OCI-LY3 (cell line): ENCODE measurements at regions not wholly inside any gene's neighbourhood (a gene's known extent, or its start where the extent isn't known, plus 50 kb on each side); places are given as distances from the start of the nearest gene placed in this dataset.
"Not testable (repeated sequence)": the region's sequence is repeated elsewhere in the genome, so short reads cannot be mapped to it uniquely, and the experiment has no call there.

ENCODE experiments used
- H2AFZ ChIP-seq: fragments of 200-600, 300-600 bp; shearing (Covaris generic); 2 replicates; pipeline ENCODE4 v1.6.0; 2014; ENCODE audit warnings: antibody characterized with exemption, low read depth, low read length
- H3K27ac ChIP-seq: fragments of 200-600, 300-600 bp; sonication (generic); 2 replicates; pipeline ENCODE4 v1.5.1; 2014; ENCODE audit warnings: mild to moderate bottlenecking, low read length, moderate library complexity, mixed read lengths
- H3K27me3 ChIP-seq: fragments of 200-600, 300-600 bp; sonication (generic); 2 replicates; pipeline ENCODE4 v1.6.1; 2014; ENCODE audit warnings: low read depth, low read length, mixed read lengths
- H3K36me3 ChIP-seq: fragments of 200-600, 300-600 bp; sonication (generic); replicated peaks from 2 replicates; pipeline ENCODE3; 2014; ENCODE audit warnings: low read depth, low read length, mixed read lengths
- H3K4me1 ChIP-seq: fragments of 300-600, 200-600 bp; sonication (generic); 2 replicates; pipeline ENCODE4 v1.6.1; 2014; ENCODE audit warnings: low read length, mixed read lengths
- H3K4me2 ChIP-seq: fragments of 200-600, 300-600 bp; sonication (generic); 2 replicates; pipeline ENCODE4 v1.6.1; 2014; ENCODE audit warnings: low read length, mixed read lengths
- H3K4me3 ChIP-seq: fragments of 300-600, 200-600 bp; sonication (generic); 2 replicates; pipeline ENCODE4 v1.5.1; 2014; ENCODE audit warnings: antibody characterized with exemption, mild to moderate bottlenecking, low read length, moderate library complexity
- H3K79me2 ChIP-seq: fragments of 300-600, 200-600 bp; shearing (Covaris generic); 2 replicates; pipeline ENCODE4 v1.6.1; 2014; ENCODE audit warnings: mild to moderate bottlenecking, low read length, mixed read lengths
- H3K9ac ChIP-seq: fragments of 300-600, 200-600 bp; shearing (Covaris generic); 2 replicates; pipeline ENCODE4 v1.6.0; 2014; ENCODE audit warnings: mild to moderate bottlenecking, low read length, moderate library complexity
- H3K9me3 ChIP-seq: fragments of 200-600, 300-600 bp; shearing (Covaris generic); 2 replicates; pipeline ENCODE4 v1.6.1; 2014; ENCODE audit warnings: low read length, mixed read lengths; ENCODE audit not compliant: insufficient read depth
- H4K20me1 ChIP-seq: fragments of 200-600, 300-600 bp; sonication (generic); 2 replicates; pipeline ENCODE4 v1.6.1; 2016; ENCODE audit warnings: low read length, mixed read lengths; ENCODE audit not compliant: insufficient read depth
- CTCF ChIP-seq: fragments of 200-600, 300-600 bp; sonication (generic); IDR thresholded peaks from 2 replicates; pipeline ENCODE4 v1.5.1; 2014; ENCODE audit warnings: antibody characterized with exemption, low read length, low read depth
- EZH2phosphoT487 ChIP-seq: fragments of 200-600 bp; shearing (Covaris generic); IDR thresholded peaks from 2 replicates; pipeline ENCODE4 v1.6.1; 2018; ENCODE audit warnings: antibody characterized with exemption, mixed run types, low read depth

DNA sequence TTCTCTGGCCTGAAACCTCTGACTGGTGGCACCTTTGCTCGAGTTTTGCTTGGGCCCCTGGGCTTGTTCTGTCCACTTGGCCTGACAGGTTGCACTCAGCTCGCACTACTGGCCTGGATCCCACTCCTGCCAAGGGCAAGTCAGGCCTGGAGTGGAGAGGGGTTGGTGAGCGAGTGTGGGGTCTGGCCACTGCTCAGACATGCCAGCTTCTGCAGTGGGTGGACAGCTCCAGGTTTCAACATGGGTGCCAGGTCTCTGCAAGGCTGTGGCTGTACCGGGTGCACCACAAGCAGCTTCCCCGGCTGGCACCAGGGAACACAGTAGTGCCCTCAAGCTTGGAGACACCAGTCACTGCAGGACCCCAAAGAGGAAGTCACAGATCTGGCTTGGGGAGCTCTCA is 91.6 kb upstream of the CXorf51A start:
- no peak for TF ChIP-seq CTCF
- TF ChIP-seq EZH2phosphoT487, result no peak
- Histone ChIP-seq H3K27me3 (no peaks in the 10 kb centered on the region), H3K4me3 (no peak overlapping the region), H3K4me1 (no peaks in the 10 kb centered on the region), H4K20me1 (no peaks in the 10 kb centered on the region), H3K36me3 (no peaks in the 10 kb centered on the region), H3K79me2 (no peaks in the 10 kb centered on the region), H2AFZ (no peak overlapping the region), H3K9ac (no peak overlapping the region), H3K27ac (no peak overlapping the region), H3K9me3 (no peaks in the 10 kb centered on the region), H3K4me2 (no peak overlapping the region)

- H3K27ac ChIP-seq, result no peak overlapping the region
- no peak overlapping the region for H2AFZ ChIP-seq
- H3K9me3 ChIP-seq, result no peaks in the 10 kb centered on the region
- no peaks in the 10 kb centered on the region for H3K79me2 ChIP-seq
- no peak overlapping the region for H3K9ac ChIP-seq
- no peak overlapping the region for H3K4me3 ChIP-seq
- TF ChIP-seq CTCF, result no peak
- TF ChIP-seq EZH2phosphoT487, result no peak
- no peaks in the 10 kb centered on the region for H3K4me1 ChIP-seq
- no peaks in the 10 kb centered on the region for H4K20me1 ChIP-seq
- no peaks in the 10 kb centered on the region for H3K36me3 ChIP-seq
- H3K4me2 ChIP-seq, result no peak overlapping the region
- no peaks in the 10 kb centered on the region for H3K27me3 ChIP-seq
These were observed 72.5 kb upstream of the CXorf51A start for GRCh38 chrX:146887020-146887419.

DNA sequence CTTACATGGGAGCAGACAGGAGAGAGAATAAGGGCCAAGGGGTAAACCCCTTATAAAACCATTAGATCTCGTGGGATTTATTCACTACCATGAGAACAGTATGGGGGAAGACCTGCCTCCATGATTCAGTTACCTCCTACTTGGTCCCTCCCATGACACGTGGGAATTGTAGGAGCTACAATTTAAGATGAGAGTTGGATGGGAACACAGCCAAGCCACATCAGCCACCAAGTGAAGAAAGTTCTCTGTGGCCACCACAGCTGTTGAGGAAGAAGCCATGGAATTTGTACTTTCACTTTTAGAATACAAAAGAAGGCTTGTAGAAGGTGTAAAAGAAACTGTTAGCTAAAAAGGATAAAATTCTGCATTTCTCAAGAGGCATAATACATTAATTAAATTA is 67.0 kb upstream of the CXorf51A start:
- no peaks in the 10 kb centered on the region for H3K27me3 ChIP-seq

DNA sequence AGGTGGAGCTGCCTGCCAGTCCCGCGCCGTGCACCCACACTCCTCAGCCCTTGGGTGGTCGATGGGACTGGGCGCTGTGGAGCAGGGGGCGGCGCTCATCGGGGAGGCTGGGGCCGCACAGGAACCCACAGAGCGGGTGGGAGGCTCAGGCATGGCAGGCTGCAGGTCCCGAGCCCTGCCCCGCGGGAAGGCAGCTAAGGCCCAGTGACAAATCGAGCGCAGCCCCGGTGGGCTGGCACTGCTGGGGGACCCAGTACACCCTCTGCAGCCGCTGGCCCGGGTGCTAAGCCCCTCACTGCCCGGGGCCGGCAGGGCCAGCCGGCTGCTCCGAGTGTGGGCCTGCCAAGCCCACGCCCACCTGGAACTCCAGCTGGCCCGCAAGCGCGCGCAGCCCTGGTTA is 52.3 kb upstream of the CXorf51A start:
- H3K36me3 ChIP-seq, H3K27me3 ChIP-seq, H3K79me2 ChIP-seq, H4K20me1 ChIP-seq, H3K4me1 ChIP-seq, H3K27ac ChIP-seq, H2AFZ ChIP-seq, H3K4me3 ChIP-seq, H3K9ac ChIP-seq, H3K9me3 ChIP-seq, H3K4me2 ChIP-seq: not testable (repeated sequence)

More for the DNA sequence above, 67.0 kb upstream of the CXorf51A start:
- Histone ChIP-seq H3K9me3 (no peaks in the 10 kb centered on the region), H4K20me1 (no peaks in the 10 kb centered on the region), H3K9ac (no peak overlapping the region), H2AFZ (no peak overlapping the region), H3K27ac (no peak overlapping the region), H3K79me2 (no peaks in the 10 kb centered on the region), H3K4me1 (no peaks in the 10 kb centered on the region), H3K36me3 (no peaks in the 10 kb centered on the region), H3K4me2 (no peak overlapping the region), H3K4me3 (no peak overlapping the region)
- TF ChIP-seq CTCF (no peak), EZH2phosphoT487 (no peak)

- H3K4me2 ChIP-seq, H3K9ac ChIP-seq, H2AFZ ChIP-seq, H3K4me3 ChIP-seq, H4K20me1 ChIP-seq, H3K79me2 ChIP-seq, H3K36me3 ChIP-seq, H3K27ac ChIP-seq, H3K9me3 ChIP-seq, H3K27me3 ChIP-seq, H3K4me1 ChIP-seq: not testable (repeated sequence)
These were observed 51.2 kb upstream of the CXorf51A start for GRCh38 chrX:146865734-146866133.
